GM18868 (cell line): ENCODE measurements at regions not wholly inside any gene's neighbourhood (a gene's known extent, or its start where the extent isn't known, plus 50 kb on each side); places are given as distances from the start of the nearest gene placed in this dataset.
"Not testable (repeated sequence)": the region's sequence is repeated elsewhere in the genome, so short reads cannot be mapped to it uniquely, and the experiment has no call there.

Experiments used
- ATAC-seq: cut with Tn5 transposase; IDR thresholded peaks from one replicate; pipeline ENCODE4 v1.9.1; 2021; ENCODE audit warnings: mild to moderate bottlenecking, moderate library complexity; ENCODE audit not compliant: unreplicated experiment

DNA sequence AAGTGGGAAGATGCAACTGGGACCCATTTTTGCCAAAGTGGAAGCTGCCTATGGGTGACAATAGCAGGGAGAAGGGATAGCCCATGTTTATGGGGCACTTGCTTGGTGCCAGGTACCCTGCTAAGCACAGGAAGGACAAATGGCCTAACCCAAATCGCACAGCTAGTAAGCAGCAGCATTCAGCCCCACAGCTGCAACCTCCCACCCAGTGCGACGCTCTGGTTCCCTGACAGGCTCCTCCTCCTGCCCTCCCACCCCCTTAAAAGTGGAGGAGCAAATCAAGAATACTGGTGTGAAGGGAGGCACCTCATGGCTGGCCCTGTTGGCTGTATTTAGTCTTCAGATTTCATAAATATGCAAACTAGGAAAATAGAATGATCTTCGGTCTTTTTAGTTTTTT lies 76.2 kb downstream of the RIN2 start:
- no peak for ATAC-seq

DNA sequence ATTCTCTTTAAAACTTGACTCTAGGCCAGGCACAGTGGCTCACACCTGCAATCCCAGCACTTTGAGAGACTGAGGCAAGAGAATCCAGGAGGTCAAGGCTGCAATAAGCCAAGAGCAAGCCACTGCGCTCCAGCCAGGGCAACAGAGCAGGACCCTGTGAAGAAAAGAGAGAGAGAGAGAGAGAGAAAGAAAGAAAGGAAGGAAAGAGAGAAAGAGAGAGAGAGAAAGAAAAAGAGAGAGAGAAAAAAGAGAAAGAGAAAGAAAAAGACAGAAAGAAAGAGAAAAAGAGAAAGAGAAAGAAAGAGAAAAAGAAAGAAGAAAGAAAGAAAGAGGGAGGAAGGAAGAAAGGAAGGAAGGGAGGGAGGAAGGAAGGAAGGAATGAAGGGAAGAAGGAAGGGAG lies 76.7 kb downstream of the RIN2 start:
- no peak for ATAC-seq

DNA sequence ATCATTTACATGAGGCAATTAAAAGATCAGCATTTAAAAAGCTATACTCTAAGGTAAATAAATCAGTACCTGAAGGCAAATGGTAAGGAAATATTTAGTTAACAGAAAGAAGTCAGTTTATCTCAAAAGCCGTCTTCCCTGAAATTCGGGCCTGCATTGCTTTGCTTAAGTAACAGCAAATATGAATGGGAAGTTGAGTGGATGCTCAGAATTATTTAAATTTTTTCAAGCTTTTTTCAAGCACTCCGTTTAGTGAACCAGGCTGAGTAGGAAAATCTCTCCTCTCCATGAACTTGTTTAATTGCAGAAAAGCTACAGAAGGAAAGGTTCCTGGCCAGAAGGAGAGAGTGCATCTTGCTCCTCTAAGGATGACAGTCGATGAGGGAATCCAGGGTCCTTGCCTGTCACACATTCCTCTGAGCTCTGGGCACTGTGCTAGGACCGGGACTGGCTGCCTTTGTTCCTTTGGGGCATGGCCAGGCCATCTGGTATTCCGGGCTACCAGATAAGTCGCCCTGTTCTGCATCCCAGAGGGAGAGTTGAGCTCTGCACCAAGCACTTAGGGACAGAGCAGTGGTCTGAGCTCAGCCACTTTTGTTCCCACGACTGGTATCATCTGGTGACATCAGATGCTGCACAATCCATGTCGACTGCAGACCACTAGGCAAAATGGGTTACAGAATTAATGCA lies 77.6 kb downstream of the RIN2 start:
- no peak for ATAC-seq

DNA sequence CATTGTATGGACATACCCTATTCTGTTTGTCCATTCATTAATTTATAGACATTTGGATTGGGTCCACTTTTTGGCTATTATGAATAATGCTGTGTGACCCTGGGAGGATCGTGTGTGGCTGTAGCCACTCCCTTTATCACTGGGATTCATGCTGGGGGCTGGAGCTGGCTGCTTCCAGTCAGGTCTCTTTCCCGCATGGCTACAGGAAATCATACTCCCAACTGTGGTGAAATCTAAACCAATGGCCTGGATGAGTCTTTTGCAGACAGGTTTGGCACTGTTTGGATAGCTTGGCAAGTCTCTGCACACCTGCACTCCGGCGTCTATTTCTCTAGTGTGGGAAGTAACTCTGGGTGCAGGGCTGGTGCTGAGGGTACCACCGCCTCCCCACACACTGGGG lies 80.4 kb downstream of the RIN2 start:
- no peak for ATAC-seq

- no peak for ATAC-seq
Measured at GRCh38 chr20:19839053-19839452, 81.0 kb downstream of the RIN2 start.

DNA sequence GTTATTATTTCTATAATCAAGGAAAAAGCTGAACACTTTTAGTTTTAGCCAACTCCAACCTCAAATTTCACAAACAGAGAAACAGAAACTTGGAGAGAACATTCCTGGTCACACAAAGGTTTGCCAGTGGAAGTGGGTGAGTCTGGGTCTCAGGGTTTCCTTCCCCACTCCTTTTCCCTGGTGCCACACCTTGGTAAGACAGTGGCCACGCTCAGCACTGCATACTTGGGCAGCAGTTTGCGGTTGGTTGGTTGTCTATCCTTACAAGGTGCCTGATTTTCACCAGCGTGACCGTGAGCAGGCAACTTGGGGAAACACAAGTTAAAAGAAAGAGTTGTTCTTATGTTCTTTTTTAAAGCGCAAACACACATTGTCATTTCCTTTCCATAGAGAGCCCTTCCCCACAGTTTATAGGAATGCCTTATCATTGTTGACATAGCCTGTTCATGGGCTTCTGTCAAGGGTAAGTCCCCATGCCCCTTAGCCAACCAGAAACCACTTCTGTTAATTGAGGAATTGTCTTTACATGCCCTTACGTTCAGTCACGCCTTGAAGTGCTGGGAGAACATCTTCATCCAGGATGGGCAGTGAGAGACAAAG lies 82.2 kb downstream of the RIN2 start:
- ATAC-seq: no peak

GRCh38 chr20:19841740-19842139 lies 83.7 kb downstream of the RIN2 start:
- no peak for ATAC-seq

DNA sequence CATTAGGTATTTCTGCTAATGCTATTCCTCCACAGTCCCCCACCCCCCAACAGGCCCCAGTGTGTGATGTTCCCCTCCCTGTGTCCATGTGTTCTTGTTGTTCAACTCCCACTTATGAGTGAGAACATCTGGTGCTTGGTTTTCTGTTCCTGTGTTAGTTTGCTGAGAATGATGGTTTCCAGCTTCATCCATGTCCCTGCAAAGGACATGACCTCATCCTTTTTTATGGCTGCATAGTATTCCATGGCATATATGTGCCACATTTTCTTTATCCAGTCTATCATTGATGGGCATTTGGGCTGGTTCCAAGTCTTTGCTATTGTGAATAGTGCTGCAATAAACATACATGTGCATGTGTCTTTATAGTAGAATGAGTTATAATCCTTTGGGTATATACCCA lies 86.8 kb downstream of the RIN2 start:
- not testable (repeated sequence) for ATAC-seq

DNA sequence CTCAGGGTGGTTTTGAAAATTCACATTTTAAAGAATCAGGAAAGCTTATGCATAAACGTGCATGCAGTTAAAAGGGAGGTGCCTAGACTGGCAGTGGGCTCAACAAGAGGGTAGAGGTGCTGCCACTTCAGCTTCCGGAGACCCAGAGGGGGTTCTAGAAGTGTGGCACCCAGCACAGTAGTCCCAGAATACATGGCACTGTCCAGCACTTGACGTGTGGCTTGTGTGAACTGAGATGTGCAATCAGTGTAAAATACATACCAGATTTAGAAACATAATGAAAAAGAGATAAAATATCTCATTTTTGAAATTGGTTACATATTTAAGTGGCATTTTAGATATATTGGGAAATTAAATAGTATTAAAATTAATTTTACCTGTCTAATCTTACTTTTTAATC lies 89.3 kb downstream of the RIN2 start:
- no peak for ATAC-seq

GRCh38 chr20:19849341-19850197 lies 91.5 kb downstream of the RIN2 start:
- ATAC-seq: no peak

- ATAC-seq: no peak
Measured at GRCh38 chr20:19850198-19850533, 92.1 kb downstream of the RIN2 start.

DNA sequence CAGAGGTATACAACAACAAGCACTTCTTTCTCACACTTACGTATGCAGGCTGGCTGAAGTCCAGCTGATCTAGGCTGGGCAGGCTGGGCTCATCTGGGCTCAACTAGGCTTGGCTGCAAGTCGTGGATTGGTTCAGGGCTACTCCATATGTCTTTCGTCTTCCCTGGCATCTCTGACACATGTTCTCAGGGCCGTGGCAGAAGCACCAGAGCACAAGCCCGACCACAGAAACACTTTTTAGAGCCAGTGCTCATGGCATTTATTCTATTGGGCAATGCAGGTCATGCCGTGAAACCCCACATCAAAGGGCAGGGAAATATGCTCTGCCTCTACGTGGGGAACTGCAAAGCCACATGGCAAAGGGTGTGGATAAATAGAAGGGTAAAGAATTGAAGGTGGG lies 93.8 kb downstream of the RIN2 start:
- no peak for ATAC-seq

DNA sequence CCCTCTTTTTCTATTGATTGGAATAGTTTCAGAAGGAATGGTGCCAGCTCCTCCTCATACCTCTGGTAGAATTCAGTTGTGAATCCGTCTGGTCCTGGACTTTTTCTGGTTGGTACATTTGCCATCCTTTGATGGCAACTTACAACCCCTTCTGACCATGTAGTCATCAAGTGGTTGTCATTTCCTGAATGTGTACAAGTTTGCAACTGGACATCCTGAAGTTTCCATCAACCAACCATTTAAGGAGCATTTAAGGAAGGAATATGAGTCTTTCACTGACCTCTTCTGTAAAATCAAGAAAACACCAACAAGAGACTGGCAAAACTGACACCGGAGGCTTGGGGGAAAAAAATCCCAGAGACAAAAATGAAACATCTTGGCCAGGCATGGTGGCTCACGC lies 97.4 kb downstream of the RIN2 start:
- ATAC-seq: no peak

DNA sequence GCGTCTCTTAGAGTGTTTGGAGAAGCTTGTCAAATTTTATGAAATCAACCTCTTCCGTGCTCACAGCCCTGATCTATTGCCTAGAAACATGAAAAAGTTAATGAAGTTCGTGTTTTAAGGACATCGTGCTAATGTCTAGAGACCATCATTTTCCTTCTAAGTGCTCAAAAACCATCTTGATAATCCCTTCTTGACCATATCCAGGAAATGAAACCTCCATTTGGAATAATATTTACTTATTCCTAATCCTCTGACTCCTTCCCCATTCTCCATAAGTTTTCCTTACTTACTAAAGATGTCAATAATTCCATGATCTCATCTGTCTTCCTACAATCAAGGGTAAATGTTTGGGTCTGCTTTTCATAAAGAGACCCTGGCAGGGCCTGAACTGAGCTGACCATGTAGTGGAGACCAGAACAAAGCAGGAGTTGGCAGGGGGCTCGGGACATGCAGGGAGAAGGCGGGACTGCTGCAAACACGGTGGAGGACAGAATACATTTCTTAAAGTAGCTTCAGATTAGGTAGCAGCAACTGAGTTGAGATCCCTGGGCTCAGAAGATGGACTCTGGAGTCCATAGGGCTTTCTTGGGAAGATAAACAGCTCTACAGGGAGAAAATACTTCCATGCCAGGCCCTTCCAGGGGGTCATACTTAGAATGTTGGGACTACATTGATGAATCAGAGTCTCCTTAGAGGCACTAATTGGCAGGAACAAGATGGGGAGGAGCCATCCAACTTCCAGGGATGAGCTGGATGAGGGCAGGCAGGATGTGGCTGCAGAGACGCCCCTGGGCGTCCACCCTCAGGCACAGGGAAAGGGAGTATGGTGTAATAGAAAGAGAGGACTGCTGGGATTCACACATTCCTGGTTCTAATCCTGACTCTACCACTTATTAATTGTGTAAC lies 100.7 kb downstream of the RIN2 start:
- ATAC-seq: no peak

- no peak for ATAC-seq
Measured at GRCh38 chr20:19859444-19859843, 101.4 kb downstream of the RIN2 start.

DNA sequence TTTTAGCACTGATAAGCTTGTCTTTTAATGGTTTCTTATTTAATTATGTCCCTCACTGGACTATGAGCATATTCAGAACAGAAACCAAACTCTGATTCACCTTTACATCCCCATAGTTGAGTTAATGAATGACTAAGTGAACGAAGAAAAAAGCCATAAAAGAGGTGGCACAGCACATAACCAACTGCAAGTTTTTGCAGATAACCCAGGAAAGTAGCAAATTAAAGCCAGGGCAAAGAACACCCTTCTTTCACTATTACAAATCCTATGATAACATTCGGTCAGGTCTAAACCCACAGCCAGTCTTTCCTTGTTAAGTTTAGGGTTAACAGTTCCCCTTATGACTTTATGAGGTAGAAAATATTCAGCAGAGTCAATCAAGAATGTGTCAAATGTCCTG lies 102.7 kb downstream of the RIN2 start:
- no peak for ATAC-seq

- no peak for ATAC-seq
Measured at GRCh38 chr20:19861147-19861759, 103.2 kb downstream of the RIN2 start.

- ATAC-seq: no peak
Measured at GRCh38 chr20:19864130-19864529, 106.1 kb downstream of the RIN2 start.

GRCh38 chr20:19866070-19866469 lies 108.0 kb downstream of the RIN2 start:
- no peak for ATAC-seq

DNA sequence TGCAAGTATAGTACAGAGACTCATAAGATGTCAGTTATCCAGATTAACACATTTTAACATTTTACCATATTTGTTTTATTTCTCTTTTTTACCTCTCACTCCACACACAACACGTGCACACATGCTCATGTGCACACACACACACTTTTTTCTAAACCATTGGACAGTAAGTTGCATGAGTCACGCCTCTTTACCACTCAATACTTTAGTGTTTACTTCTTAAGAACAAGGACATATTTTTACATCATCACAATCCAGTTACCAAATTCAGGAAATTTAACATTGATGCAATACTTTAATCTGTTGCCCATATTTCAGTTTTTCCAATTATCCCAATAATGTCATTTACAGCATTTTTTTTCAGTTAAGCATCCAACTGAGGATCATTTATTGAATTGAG lies 109.0 kb downstream of the RIN2 start:
- no peak for ATAC-seq

DNA sequence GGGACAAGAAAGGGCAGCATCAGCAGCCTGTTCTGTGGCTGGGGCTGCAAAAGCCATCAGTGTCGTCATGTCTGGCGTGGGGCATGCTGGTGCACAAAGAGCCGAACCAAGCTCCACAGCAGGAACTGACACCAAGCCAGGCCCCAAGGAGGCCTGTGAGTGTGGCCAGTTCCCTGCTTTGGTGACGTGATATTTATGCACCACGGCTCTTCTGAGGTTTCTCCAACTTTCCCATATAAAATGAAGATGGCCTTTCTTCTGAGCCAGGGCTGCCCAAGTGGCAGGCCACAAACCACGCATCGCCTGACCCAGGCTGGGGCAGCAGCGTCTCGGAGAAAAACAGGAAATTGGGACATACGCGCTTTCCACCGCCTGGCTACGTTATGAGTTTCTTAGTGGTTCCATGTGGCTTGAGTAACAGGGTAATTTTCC lies 109.9 kb downstream of the RIN2 start:
- no peak for ATAC-seq
